LHCN-M2 (cell line): ENCODE measurements at regions not wholly inside any gene's neighbourhood (a gene's known extent, or its start where the extent isn't known, plus 50 kb on each side); places are given as distances from the start of the nearest gene placed in this dataset.

Experiments used
- DNase-seq: peaks from one replicate; pipeline ENCODE4 v3.0.0-alpha.2; 2012; ENCODE audit warnings: low read depth

DNA sequence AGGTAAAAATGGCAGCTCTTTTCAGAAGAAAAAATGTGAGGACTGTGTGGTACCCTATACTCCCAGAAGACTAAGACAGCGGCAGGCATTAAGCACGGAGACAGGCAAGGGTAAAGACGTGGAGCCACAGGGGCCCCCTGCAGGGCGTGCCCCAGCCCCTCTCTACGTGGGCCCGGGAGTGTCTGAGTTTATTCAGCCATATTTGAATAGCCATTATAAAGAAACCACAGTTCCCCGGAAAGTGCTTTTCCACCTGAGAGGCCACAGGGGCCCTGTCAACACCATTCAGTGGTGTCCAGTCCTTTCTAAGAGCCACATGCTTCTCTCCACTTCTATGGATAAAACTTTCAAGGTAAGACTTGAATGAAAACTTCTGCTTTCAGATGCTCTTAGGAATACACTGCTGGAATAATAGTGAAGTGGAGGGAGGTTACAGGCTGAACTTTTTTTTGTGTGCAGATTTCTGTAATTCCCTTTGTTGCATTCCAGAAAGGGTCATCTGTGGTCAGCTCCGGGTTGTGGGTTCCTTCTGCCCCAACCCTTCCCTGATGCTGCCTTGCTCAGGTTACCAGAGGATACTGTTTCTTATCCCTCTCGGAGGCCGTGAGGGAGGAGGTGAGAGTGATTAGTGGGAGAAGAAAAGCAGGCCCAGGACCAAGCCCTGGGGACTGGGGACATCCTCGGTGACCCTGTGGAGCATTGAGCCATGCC is 58.4 kb downstream of the SLC25A47 start:
- DNase-seq = peak; percentile 48

GRCh38 chr14:100382106-100382455 is 58.9 kb downstream of the SLC25A47 start:
- no peak for DNase-seq

DNA sequence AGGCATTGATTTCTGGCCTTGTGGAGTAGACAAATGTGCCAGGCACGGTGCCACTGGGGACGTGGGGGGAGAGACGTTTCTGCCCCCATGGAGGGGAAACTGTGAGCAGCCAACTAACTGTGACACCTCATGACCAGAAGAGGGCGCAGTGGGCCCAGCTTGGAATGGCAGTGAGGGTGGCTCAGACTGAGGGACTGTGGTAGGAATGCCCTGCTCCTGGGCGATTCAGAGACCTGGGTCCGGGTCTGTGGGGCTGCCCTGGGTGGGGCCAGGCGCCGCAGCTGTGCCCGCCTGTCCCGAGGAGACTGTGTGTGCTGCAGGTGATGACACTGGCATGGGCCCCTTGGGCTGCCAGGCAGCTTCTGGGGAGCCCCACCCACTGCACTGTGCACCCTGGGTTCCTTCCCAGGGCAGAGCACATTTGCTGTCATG is 60.6 kb downstream of the SLC25A47 start:
- peak; percentile 54 for DNase-seq

GRCh38 chr14:100384277-100384676 is 61.1 kb downstream of the SLC25A47 start:
- no peak for DNase-seq

DNA sequence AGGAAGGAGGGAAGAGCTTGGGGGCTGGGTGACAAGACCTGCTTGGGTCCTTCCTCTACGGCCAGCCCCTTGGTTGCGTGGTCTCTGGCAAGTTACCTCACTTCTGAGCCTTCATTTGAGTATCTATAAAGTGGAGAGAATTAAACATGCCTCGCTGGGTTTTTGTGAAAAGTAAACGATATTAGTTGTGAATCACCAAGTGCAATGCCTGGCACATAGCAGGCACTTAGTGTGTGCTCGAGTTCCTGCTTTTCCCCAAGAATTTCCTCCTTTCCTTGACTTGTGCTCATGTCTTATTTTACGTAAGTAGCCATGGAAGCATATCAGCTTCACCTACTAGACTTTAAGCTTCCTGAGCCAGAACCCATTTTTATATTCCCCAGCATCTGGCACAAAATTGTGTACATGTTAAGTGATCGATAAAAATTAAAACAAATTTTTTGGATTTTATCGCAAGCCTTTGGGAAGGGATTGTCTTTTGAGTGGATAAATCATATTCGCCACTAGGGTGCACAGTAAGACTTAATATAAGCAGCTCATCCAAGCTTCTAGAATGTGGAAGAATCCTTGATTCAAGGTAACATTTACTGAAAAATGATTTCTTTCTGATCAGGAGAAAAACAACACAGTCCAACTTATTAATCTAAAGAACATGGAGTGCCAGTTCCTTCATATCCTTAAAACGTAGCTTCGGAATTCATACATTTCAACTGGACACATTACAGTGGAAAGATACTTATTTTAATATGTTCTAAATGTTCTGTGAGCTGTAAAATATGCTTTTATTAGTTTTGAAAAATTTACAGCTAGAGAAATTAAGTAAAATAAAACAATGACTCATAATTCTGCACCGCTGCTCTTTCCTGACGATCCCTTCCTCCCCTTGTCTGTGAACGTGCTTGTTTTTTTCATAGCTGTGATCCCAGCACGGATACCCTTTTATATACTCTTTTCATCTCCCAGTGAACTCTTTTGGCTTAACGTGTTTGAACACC is 62.0 kb downstream of the SLC25A47 start:
- DNase-seq = peak; percentile 54

GRCh38 chr14:100386121-100386520 is 63.0 kb downstream of the SLC25A47 start:
- DNase-seq = no peak

DNA sequence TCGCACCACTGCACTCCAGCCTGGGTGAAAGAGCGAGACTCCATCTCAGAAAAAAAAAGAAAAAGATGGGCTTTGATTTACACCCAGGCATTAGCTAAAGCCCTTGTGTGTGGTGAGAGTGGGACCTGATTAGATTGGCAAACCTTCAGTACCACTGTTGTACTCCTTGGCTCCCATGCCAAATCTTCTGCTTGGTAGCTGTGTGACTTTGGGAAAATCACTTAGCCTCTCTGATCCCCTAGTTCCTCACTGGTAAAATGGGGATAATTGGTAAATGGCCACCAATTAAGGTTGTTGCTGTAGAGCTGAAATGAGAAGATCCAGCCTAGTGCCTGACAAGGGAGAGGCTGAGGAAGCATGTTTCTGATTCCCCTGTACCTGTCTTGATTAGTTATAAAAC is 63.7 kb downstream of the SLC25A47 start:
- no peak for DNase-seq

DNA sequence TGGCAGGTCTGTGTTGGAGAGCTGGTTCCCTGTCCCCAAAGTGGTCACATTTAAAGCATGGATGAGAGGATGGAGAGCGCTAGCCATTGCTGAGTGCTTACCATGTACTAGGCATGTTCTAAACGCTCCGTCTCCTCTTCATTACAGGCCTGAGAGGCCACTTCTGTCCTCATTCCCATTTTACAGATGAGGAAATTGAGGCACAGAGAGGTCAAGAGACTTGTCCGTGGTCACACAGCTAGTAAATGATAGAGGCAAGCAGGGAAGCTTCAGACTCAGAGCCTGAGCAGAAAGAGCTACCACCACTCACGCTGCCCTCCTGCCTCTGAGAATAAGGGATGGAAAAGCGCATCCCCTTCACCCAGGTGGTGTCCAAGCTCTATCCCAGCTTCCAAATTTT is 64.3 kb downstream of the SLC25A47 start:
- DNase-seq = no peak

DNA sequence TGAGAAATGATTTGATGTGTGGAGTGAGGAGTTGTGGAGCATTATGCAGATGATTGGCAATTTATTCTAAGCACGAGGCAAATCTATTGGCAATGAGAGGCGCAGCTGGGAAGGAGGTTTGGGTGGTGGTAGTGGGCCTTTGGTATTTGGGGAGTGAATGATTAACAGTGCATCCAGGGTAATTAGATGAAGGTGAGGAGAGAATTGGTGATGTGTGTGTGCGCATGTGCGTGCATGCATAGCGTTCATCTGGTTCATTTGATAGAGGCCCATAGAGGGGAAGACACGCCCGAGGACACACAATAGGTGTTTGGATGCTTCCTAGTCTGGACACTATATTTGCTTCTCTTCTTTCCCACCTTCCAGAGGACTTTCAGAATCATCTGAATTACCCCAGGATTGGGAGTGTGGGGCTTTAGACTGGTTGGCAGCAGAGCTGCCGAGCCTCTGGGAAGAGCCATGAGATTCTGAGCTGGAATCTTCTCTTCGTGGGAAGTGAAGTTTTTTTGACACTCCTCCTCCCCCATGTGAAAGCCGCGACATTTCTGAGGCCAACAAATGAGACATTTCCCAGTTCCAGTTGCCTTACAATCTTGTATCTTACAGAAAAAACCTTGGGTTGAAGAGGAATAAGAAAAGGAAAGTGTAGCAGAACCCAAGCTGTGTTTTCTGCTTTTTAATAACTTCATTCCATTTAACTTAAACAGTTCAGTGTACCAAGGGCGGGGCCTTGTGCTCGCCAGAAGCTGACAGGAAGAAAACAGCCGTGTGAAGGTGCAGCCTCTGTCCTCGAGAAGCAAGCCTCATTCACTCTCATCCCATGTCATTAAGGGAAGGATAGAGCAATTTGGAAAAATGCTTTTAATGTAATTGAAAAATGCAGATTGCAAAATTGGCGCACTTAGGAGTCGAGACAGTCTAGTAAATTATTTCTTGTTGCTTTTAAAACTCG is 65.2 kb downstream of the SLC25A47 start:
- DNase-seq = no peak

DNA sequence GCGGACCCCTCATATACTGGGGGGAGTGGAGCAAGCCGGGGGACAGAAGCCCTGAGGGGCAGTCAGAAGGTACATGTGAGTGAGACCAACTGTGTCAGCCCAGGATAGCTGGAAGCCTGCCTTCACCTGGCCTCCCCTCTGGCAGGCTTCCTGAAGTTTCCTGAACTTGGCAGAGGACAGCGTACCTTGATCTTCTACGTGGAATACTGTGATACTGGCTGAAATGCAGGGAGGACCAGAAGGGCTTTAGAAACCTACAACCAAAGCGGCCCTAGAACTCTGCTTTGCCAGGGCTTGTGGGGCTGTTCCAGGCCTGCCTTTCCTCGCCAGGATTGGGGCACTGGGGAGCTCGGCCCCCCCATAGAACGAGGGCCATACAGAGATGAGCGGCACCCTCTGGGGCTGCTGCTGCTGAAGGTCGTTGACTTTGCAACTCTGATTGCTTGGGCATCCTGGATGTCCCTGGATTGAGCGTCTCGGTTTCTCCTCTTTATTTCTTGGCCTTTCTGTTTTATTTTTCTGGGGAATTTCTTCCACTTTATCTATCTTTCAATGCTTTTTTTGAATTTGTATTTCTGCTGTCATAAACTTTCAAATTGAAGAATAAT is 66.5 kb downstream of the SLC25A47 start:
- DNase-seq = no peak

- no peak for DNase-seq
Observed at GRCh38 chr14:100391173-100391572, 68.0 kb downstream of the SLC25A47 start.

DNA sequence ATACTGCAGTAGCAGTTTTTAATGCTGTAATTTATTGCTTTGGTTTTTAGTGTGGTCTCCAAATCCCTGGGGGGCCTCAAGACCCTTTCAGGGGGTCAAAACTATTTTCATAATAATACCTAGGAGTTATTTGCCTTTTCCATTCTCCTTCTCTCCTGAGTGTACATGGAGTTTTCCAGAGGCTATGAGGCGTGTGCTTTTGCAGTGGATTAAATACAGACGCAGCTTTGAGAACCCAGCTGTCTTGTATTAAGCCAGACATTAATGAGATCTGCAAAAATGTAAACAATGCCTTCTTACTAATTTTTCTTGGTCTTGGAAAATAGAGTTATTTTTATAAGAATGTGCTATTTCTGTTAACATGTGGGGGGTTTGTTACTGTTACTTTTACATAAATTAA is 68.6 kb downstream of the SLC25A47 start:
- DNase-seq = no peak

DNA sequence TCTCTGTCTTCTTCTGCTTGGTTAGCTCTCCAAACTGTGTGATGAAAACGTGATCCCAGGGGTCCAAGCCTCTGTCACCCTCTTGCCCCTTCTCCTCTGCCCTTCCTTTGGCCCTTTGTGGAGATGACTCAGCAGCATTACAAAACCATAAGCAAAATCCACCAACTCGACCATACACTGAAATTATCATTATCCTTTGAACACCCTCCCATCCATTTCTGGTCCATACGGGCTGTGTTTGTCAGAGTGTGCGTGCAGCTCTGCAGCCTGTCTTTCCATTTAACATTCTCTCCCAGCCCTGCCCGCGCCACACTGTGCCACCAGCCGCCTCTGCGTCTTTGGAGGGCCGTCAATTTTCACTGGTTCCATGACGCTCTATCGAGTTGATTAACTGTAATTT is 69.2 kb downstream of the SLC25A47 start:
- no peak for DNase-seq

DNA sequence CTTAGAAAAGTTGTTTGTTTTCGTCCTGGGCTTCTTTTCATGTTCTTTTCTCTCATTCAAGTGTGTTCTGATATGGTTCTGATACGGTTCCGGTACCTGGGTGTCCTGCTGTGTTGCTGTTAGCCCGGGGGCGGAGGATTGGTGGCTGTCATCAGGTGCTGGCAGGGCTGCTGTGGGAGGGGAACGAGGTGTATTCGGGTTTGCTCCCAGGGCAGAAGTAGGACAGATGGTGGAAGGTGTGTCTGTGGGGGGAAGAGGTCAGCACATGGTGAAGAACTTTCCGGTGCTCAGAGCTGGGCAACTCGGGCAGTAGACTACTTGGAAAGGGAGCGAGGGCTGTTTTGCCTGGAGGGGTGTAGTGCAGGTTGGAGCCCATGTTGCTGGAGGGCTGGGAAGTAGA is 70.2 kb downstream of the SLC25A47 start:
- DNase-seq = no peak

DNA sequence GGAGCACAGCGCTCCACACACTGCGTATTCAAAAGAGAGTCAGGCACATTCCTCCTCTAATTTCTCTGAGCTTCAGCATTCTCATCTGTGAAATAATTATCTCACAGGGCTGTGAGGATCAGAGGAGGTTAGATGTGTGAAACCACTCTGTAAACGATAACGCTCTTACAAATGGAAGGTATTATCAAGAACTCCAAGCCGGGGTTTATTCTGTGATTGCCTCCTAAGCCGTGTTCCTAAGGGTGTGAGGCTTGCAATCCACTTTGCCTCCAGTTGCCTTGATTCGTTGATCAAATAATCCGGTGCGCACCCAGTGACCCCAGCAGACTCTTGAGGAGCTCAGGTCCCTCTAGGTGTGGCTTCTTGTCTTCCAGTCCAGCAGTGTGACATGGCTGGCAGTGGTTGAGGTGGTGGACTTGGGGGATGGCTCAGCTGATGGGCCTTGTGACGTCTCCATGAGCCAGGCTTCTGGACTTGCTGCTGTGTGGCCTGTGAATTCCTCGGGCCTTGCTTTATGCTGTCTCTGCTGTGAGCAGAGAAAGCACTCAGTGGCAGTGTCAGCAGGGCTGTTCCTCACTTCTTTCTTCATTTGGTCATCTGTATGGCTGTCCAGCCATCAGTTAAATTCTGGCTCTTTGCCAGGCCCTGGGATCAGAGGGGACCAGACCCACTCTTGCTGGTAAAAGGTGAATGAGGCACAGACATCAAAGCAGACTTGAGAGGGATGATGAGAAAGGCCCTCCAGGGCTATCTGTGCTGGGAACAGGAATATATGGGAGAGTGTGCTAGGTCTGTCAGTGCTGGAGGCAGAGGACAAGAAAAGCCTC is 71.0 kb downstream of the SLC25A47 start:
- DNase-seq = no peak

DNA sequence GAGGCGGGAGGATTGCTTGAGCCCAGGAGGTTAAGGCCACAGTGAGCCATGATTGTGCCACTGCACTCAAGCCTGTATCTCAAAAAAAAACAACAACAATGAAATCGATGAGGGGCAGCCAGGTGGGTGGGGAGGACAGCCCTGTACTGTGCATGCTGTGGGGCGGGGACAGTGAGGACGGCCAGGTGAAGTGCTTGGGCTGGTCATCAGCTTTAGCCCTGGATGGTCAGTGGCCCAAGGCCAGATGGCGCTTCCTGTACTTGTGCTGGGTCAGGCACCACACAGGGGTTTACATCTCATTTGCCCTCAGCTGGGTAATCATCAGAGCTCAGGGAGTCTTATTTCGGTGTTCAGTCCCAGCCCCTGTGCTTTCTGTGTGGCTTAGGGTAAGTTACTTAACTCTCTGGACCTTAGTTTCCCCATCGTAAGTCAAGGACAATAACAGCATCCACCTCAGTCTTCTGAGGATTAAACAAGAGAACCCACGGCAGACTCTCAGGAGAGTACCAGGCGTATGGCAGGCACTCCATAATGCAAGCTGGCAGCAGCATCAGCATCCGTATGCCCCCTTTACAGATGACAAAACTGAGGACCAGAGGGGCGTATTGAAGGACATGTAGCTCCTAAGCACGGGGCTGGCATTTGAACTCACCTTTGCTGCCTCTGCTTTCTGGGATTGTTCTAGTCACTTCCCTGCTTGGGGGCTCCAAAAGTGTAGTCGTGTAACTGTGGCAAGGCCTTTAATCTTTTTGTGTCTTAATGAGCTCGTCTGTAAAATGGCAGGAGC is 71.9 kb downstream of the SLC25A47 start:
- DNase-seq = no peak

DNA sequence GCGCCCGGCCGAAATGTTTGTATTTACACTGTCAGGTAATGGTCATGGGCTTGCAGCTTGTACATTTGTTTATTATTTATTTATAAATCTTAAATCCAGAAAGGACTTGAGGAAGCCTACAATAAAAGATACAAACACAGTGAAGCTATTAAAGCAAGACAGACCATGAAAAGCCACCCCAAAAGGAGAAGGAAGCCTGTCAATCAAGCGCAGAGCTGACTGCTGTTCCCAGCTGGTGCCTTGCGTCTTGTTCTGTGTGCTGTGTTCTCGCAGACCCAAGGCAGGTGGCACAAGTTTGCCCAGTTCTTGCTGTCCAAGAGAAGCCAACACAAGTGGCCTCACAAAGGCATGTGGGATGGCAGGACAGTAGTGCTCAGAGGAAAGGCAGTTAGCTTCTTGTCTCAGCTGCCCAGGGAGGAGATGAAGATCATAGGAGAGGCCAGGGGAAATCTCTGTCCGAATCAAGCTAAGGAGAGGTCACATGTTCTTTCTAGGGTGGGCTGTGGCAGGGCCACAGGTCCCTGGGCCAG is 73.2 kb downstream of the SLC25A47 start:
- no peak for DNase-seq

DNA sequence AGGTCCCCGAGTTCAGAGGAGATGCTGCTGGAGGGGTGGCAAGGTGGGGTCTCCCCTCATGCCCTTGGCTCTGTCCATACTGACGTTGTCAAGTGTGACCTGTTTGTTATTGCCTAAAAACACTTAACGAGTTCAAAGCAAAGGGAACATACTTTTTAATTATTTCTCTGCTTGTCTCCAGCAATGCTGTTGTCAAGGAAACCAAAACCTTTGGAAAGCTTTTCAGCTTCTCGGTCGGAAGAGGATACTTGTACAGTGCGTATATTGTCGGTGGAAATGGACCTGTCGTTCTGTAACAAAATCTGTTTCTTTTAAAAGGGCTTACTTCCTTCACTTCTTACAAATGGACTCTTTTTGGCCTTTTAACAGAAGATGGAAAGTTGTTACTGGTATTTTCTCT is 73.9 kb downstream of the SLC25A47 start:
- no peak for DNase-seq

DNA sequence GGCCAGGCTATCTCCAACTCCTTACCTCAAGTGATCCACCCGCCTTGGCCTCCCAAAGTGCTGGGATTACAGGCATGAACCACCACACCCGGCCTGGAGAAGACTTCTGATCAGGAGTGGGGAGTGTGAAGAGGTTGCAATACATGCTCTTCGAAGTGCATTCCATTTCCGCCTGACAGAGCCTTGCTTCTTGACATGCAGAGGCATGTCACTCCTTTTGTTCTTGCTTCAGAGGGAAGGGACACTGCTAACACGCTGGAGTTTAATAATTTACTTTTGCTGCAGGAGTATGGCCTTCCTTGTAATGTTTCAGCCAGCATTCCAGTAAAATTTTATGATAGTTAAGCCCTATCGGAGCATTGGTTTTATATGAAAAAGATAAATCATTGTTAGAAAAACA is 74.9 kb downstream of the SLC25A47 start:
- no peak for DNase-seq
